Stimulated activated CD4-positive, alpha-beta T cell treated with anti-CD3 and anti-CD28 coated beads, Interleukin-4, amount 100 ng/mL, for 24 hours (primary cell): ENCODE measurements at regions not wholly inside any gene's neighbourhood (a gene's known extent, or its start where the extent isn't known, plus 50 kb on each side); places are given as distances from the start of the nearest gene placed in this dataset.

Source experiments
- DNase-seq: peaks from one replicate; pipeline ENCODE4 v3.0.0-alpha.2; 2020

- DNase-seq = no peak
These were observed 280.2 kb upstream of the PITRM1 start for GRCh38 chr10:3452683-3453361.

GRCh38 chr10:3452173-3452626, 279.6 kb upstream of the PITRM1 start:
- DNase-seq = no peak

GRCh38 chr10:3451516-3452172, 279.1 kb upstream of the PITRM1 start:
- no peak for DNase-seq

GRCh38 chr10:3446221-3446620, 273.6 kb upstream of the PITRM1 start:
- no peak for DNase-seq

- DNase-seq = no peak
These were observed 273.1 kb upstream of the PITRM1 start for GRCh38 chr10:3445648-3446047.

GRCh38 chr10:3442451-3442990, 269.9 kb upstream of the PITRM1 start:
- no peak for DNase-seq

- no peak for DNase-seq
These were observed 266.6 kb upstream of the PITRM1 start for GRCh38 chr10:3439183-3439582.

GRCh38 chr10:3438606-3439005, 266.0 kb upstream of the PITRM1 start:
- no peak for DNase-seq

- DNase-seq = no peak
These were observed 263.1 kb upstream of the PITRM1 start for GRCh38 chr10:3435671-3436070.

- DNase-seq = no peak
These were observed 261.4 kb upstream of the PITRM1 start for GRCh38 chr10:3433988-3434387.

- DNase-seq = no peak
These were observed 260.5 kb upstream of the PITRM1 start for GRCh38 chr10:3433131-3433530.

- DNase-seq = no peak
These were observed 259.7 kb upstream of the PITRM1 start for GRCh38 chr10:3432081-3432825.

GRCh38 chr10:3430501-3430900, 257.9 kb upstream of the PITRM1 start:
- no peak for DNase-seq

- DNase-seq = no peak
These were observed 257.1 kb upstream of the PITRM1 start for GRCh38 chr10:3429676-3430075.

- DNase-seq = no peak
These were observed 256.2 kb upstream of the PITRM1 start for GRCh38 chr10:3428826-3429225.

GRCh38 chr10:3427950-3428354, 255.4 kb upstream of the PITRM1 start:
- DNase-seq = no peak

GRCh38 chr10:3427347-3427746, 254.8 kb upstream of the PITRM1 start:
- DNase-seq = no peak

GRCh38 chr10:3426190-3426845, 253.7 kb upstream of the PITRM1 start:
- no peak for DNase-seq

GRCh38 chr10:3425716-3426115, 253.1 kb upstream of the PITRM1 start:
- no peak for DNase-seq

GRCh38 chr10:3425261-3425660, 252.7 kb upstream of the PITRM1 start:
- no peak for DNase-seq

- no peak for DNase-seq
These were observed 251.7 kb upstream of the PITRM1 start for GRCh38 chr10:3424111-3424851.

GRCh38 chr10:3423384-3423783, 250.8 kb upstream of the PITRM1 start:
- no peak for DNase-seq
